ENCODE measurements at regions not wholly inside any gene's neighbourhood (a gene's known extent, or its start where the extent isn't known, plus 50 kb on each side); places are given as distances from the start of the nearest gene placed in this dataset.

- TF ChIP-seq CTCF (IDR thresholded peaks at IDR 0.05 in 4 of 5, conservative IDR thresholded peaks at IDR 0.05 in 1 of 5) (no peak), POLR2A (IDR thresholded peaks at IDR 0.05) (no peak)
Measured at GRCh38 chr5:126139086-126139485, 284.1 kb upstream of the GRAMD2B start.

All from gastrocnemius medialis (tissue), 4 donors.